ENCODE measurements at regions not wholly inside any gene's neighbourhood (a gene's known extent, or its start where the extent isn't known, plus 50 kb on each side); places are given as distances from the start of the nearest gene placed in this dataset.

DNA sequence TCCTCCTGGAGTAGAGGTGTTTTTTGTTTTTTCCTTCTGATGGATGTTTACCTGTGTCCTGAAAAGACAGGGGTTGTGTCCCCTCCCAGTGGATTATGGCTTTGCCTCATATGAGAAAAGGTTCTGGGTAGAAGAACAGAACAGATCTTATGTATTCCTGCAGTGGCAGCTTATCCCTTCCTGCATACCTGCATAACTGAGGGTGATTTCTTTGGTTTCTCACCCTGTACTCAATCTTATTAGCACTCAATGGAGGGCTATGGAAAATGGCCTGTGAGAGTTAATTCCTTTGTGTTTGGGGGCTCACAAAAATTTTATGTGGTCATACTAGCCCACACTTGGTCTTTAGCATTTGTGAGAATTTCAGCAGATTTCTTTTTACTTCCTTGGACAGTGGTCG is 482.0 kb upstream of the ONECUT1 start:
- TF ChIP-seq, protein P1, sequence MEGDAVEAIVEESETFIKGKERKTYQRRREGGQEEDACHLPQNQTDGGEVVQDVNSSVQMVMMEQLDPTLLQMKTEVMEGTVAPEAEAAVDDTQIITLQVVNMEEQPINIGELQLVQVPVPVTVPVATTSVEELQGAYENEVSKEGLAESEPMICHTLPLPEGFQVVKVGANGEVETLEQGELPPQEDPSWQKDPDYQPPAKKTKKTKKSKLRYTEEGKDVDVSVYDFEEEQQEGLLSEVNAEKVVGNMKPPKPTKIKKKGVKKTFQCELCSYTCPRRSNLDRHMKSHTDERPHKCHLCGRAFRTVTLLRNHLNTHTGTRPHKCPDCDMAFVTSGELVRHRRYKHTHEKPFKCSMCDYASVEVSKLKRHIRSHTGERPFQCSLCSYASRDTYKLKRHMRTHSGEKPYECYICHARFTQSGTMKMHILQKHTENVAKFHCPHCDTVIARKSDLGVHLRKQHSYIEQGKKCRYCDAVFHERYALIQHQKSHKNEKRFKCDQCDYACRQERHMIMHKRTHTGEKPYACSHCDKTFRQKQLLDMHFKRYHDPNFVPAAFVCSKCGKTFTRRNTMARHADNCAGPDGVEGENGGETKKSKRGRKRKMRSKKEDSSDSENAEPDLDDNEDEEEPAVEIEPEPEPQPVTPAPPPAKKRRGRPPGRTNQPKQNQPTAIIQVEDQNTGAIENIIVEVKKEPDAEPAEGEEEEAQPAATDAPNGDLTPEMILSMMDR (IDR thresholded peaks at IDR 0.05) = no peak
- TF ChIP-seq POLR2A (IDR thresholded peaks at IDR 0.05) = no peak

Data from vagina (tissue), 2 donors.